ENCODE measurements at regions not wholly inside any gene's neighbourhood (a gene's known extent, or its start where the extent isn't known, plus 50 kb on each side); places are given as distances from the start of the nearest gene placed in this dataset.
"Not testable (repeated sequence)": the region's sequence is repeated elsewhere in the genome, so short reads cannot be mapped to it uniquely, and the experiment has no call there.

DNA sequence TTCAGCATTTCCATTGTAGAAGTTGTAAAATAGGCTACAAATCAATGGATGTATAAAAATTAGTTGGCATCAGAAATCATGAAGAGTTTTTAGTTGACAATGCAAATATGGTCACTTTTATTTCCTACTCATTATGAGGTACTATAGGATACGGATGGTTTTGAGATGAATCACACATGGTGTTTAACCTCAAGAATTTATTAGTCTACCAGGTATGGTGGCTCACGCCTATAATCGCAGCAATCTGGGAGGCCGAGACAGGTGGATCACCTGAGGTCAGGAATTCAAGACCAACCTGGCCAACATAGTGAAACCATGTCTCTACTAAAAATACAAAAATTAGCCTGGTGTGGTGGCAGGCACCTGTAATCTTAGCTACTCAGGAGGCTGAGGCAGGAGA lies 1119.0 kb downstream of the NXPH1 start:
- not testable (repeated sequence) for TF ChIP-seq CTCF (conservative IDR thresholded peaks at IDR 0.05 in 1 of 2, IDR thresholded peaks at IDR 0.05 in 1 of 2; ENCODE audit: extremely low read depth in 1 of 2, insufficient read depth in 1 of 2, low read depth in 1 of 2, low read length in 2 of 2); EZH2 (IDR thresholded peaks at IDR 0.05; ENCODE audit: borderline replicate concordance, low read length)

All from mammary epithelial cell (primary cell).